ENCODE measurements at regions not wholly inside any gene's neighbourhood (a gene's known extent, or its start where the extent isn't known, plus 50 kb on each side); places are given as distances from the start of the nearest gene placed in this dataset.

GRCh38 chr4:13918110-13918509 is 290.6 kb upstream of the BOD1L1 start:
- TF ChIP-seq CTCF (IDR thresholded peaks at IDR 0.05 in 8 of 11, conservative IDR thresholded peaks at IDR 0.05 in 3 of 11) (no peak), POLR2A (IDR thresholded peaks at IDR 0.05) (no peak)

Measured in spleen (tissue), 7 donors.